ENCODE measurements at regions not wholly inside any gene's neighbourhood (a gene's known extent, or its start where the extent isn't known, plus 50 kb on each side); places are given as distances from the start of the nearest gene placed in this dataset.

GRCh38 chr13:67776151-67776550 is 546.0 kb upstream of the PCDH9 start:
- TF ChIP-seq CTCF (IDR thresholded peaks at IDR 0.05) = no peak
- no peaks in the 10 kb centered on the region for H3K4me1 Mint-ChIP-seq (ENCODE audit: low read depth)
- H3K36me3 Mint-ChIP-seq (ENCODE audit: low read depth) = no peaks in the 10 kb centered on the region
- H3K27me3 Mint-ChIP-seq (ENCODE audit: low read depth) = no peaks in the 10 kb centered on the region
- no peak overlapping the region for H3K4me3 Mint-ChIP-seq (ENCODE audit: unreplicated experiment)
- H3K27ac Mint-ChIP-seq (ENCODE audit: unreplicated experiment) = no peak overlapping the region
- DNase-seq (ENCODE audit: low spot score) = no peak
- peaks cover 6% of the 10 kb centered on the region for H3K9me3 Mint-ChIP-seq (ENCODE audit: low read depth)

- H3K36me3 Mint-ChIP-seq (ENCODE audit: low read depth) = no peaks in the 10 kb centered on the region
- no peak overlapping the region for H3K27ac Mint-ChIP-seq (ENCODE audit: unreplicated experiment)
- no peaks in the 10 kb centered on the region for H3K27me3 Mint-ChIP-seq (ENCODE audit: low read depth)
- H3K4me1 Mint-ChIP-seq (ENCODE audit: low read depth) = no peaks in the 10 kb centered on the region
- no peak for TF ChIP-seq CTCF (IDR thresholded peaks at IDR 0.05)
- peaks cover 6% of the 10 kb centered on the region for H3K9me3 Mint-ChIP-seq (ENCODE audit: low read depth)
- H3K4me3 Mint-ChIP-seq (ENCODE audit: unreplicated experiment) = no peak overlapping the region
- no peak for DNase-seq (ENCODE audit: low spot score)
These were observed 545.2 kb upstream of the PCDH9 start for GRCh38 chr13:67775359-67775758.

DNA sequence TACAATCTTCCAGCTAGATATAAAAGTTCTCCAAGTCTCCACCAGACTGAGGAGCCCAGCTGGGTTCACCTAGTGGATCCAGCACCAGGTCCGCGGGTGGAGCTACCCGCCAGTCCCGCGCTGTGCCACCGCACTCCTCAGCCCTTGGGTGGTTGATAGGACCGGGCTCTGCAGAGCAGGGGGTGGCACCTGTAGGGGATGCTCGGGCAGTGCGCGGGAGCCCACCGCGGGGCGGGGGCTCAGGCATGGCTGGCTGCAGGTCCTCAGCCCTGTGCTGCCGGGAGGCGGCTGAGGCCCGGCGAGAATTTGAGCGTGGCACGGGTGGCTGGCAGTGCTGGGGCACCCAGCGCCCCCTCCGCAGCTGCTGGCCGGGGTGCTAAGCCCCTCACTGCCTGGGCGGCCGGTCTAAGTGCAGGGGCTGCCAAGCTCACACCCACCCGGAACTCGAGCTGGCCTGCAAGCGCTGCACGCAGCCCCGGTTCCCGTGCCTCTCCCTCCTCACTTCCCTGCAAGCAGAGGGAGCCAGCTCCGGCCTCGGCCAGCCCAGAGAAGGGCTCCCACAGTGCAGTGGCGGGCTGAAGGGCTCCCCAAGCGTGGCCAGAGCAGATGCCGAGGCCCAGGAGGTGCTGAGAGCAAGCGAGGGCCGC is 542.8 kb upstream of the PCDH9 start:
- Mint-ChIP-seq H3K9me3 (ENCODE audit: low read depth) (peaks cover 6% of the 10 kb centered on the region), H3K27me3 (ENCODE audit: low read depth) (no peaks in the 10 kb centered on the region), H3K36me3 (ENCODE audit: low read depth) (no peaks in the 10 kb centered on the region), H3K4me3 (ENCODE audit: unreplicated experiment) (no peak overlapping the region), H3K27ac (ENCODE audit: unreplicated experiment) (no peak overlapping the region), H3K4me1 (ENCODE audit: low read depth) (no peaks in the 10 kb centered on the region)
- TF ChIP-seq CTCF (IDR thresholded peaks at IDR 0.05) = no peak
- DNase-seq (ENCODE audit: low spot score) = peak; percentile 87

- H3K36me3 Mint-ChIP-seq (ENCODE audit: low read depth) = no peaks in the 10 kb centered on the region
- no peak overlapping the region for H3K27ac Mint-ChIP-seq (ENCODE audit: unreplicated experiment)
- DNase-seq (ENCODE audit: low spot score) = no peak
- peaks cover 6% of the 10 kb centered on the region for H3K9me3 Mint-ChIP-seq (ENCODE audit: low read depth)
- TF ChIP-seq CTCF (IDR thresholded peaks at IDR 0.05) = no peak
- H3K4me1 Mint-ChIP-seq (ENCODE audit: low read depth) = no peaks in the 10 kb centered on the region
- H3K27me3 Mint-ChIP-seq (ENCODE audit: low read depth) = no peaks in the 10 kb centered on the region
- no peak overlapping the region for H3K4me3 Mint-ChIP-seq (ENCODE audit: unreplicated experiment)
These were observed 541.0 kb upstream of the PCDH9 start for GRCh38 chr13:67771106-67771505.

DNA sequence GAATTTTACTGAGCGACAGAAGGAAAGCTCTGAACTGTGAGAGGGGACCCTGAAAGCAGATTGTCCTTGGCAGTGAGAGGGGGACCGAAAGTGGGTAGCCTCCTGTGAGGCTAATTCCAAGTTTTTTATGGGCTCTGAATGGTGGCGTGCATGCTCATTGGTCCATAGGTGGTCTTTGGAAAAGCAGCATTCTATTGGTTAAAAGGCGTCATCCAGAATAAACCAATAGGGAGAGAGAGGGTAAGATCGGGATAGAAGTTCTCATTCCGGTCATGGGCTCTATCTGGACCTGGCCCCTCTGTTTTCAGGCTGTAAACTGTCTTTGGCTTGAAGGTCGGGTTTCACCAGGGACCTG is 539.8 kb upstream of the PCDH9 start:
- no peak for DNase-seq (ENCODE audit: low spot score)
- no peak for TF ChIP-seq CTCF (IDR thresholded peaks at IDR 0.05)
- Mint-ChIP-seq H3K9me3 (ENCODE audit: low read depth) (peaks cover 6% of the 10 kb centered on the region), H3K4me1 (ENCODE audit: low read depth) (no peaks in the 10 kb centered on the region), H3K27ac (ENCODE audit: unreplicated experiment) (no peak overlapping the region), H3K4me3 (ENCODE audit: unreplicated experiment) (no peak overlapping the region), H3K36me3 (ENCODE audit: low read depth) (no peaks in the 10 kb centered on the region), H3K27me3 (ENCODE audit: low read depth) (no peaks in the 10 kb centered on the region)
